ENCODE measurements at regions not wholly inside any gene's neighbourhood (a gene's known extent, or its start where the extent isn't known, plus 50 kb on each side); places are given as distances from the start of the nearest gene placed in this dataset.
"Not testable (repeated sequence)": the region's sequence is repeated elsewhere in the genome, so short reads cannot be mapped to it uniquely, and the experiment has no call there.

- DNase-seq (ENCODE audit: low read depth in 1 of 2, low spot score in 1 of 2): no peak
Measured at GRCh38 chr14:105773584-105773983, 247.2 kb downstream of the TMEM121 start.

GRCh38 chr14:105774001-105774400 lies 247.6 kb downstream of the TMEM121 start:
- no peak for DNase-seq (ENCODE audit: low read depth in 1 of 2, low spot score in 1 of 2)

- DNase-seq (ENCODE audit: low read depth in 1 of 2, low spot score in 1 of 2): not testable (repeated sequence)
Measured at GRCh38 chr14:105774585-105775348, 248.4 kb downstream of the TMEM121 start.

- not testable (repeated sequence) for DNase-seq (ENCODE audit: low read depth in 1 of 2, low spot score in 1 of 2)
Measured at GRCh38 chr14:105775349-105775923, 249.1 kb downstream of the TMEM121 start.

- not testable (repeated sequence) for DNase-seq (ENCODE audit: low read depth in 1 of 2, low spot score in 1 of 2)
Measured at GRCh38 chr14:105776112-105776511, 249.7 kb downstream of the TMEM121 start.

- DNase-seq (ENCODE audit: low read depth in 1 of 2, low spot score in 1 of 2): no peak
Measured at GRCh38 chr14:105776924-105777323, 250.5 kb downstream of the TMEM121 start.

GRCh38 chr14:105783707-105784106 lies 257.3 kb downstream of the TMEM121 start:
- DNase-seq (ENCODE audit: low read depth in 1 of 2, low spot score in 1 of 2): no peak

GRCh38 chr14:105793836-105794235 lies 267.5 kb downstream of the TMEM121 start:
- no peak for DNase-seq (ENCODE audit: low read depth in 1 of 2, low spot score in 1 of 2)

GRCh38 chr14:105797546-105797945 lies 271.2 kb downstream of the TMEM121 start:
- no peak for DNase-seq (ENCODE audit: low read depth in 1 of 2, low spot score in 1 of 2)

- no peak for DNase-seq (ENCODE audit: low read depth in 1 of 2, low spot score in 1 of 2)
Measured at GRCh38 chr14:105805701-105806100, 279.3 kb downstream of the TMEM121 start.

GRCh38 chr14:105806568-105806967 lies 280.2 kb downstream of the TMEM121 start:
- DNase-seq (ENCODE audit: low read depth in 1 of 2, low spot score in 1 of 2): no peak

GRCh38 chr14:105817971-105818711 lies 291.8 kb downstream of the TMEM121 start:
- DNase-seq (ENCODE audit: low read depth in 1 of 2, low spot score in 1 of 2): no peak

- DNase-seq (ENCODE audit: low read depth in 1 of 2, low spot score in 1 of 2): no peak
Measured at GRCh38 chr14:105818712-105819005, 292.3 kb downstream of the TMEM121 start.

- DNase-seq (ENCODE audit: low read depth in 1 of 2, low spot score in 1 of 2): no peak
Measured at GRCh38 chr14:105830171-105830570, 303.8 kb downstream of the TMEM121 start.

GRCh38 chr14:105836160-105836559 lies 309.8 kb downstream of the TMEM121 start:
- DNase-seq (ENCODE audit: low read depth in 1 of 2, low spot score in 1 of 2): no peak

- no peak for DNase-seq (ENCODE audit: low read depth in 1 of 2, low spot score in 1 of 2)
Measured at GRCh38 chr14:105836730-105837129, 310.3 kb downstream of the TMEM121 start.

GRCh38 chr14:105837349-105838063 lies 311.1 kb downstream of the TMEM121 start:
- no peak for DNase-seq (ENCODE audit: low read depth in 1 of 2, low spot score in 1 of 2)

- no peak for DNase-seq (ENCODE audit: low read depth in 1 of 2, low spot score in 1 of 2)
Measured at GRCh38 chr14:105838107-105838506, 311.7 kb downstream of the TMEM121 start.

GRCh38 chr14:105838591-105839424 lies 312.4 kb downstream of the TMEM121 start:
- DNase-seq (ENCODE audit: low read depth in 1 of 2, low spot score in 1 of 2): no peak

- DNase-seq (ENCODE audit: low read depth in 1 of 2, low spot score in 1 of 2): no peak
Measured at GRCh38 chr14:105839425-105840265, 313.3 kb downstream of the TMEM121 start.
